DMS153 (cell line): ENCODE measurements at regions not wholly inside any gene's neighbourhood (a gene's known extent, or its start where the extent isn't known, plus 50 kb on each side); places are given as distances from the start of the nearest gene placed in this dataset.
A peak's percentile ranks its signal among the peaks of the same experiment; 100 is the strongest.
"Not testable (repeated sequence)": the region's sequence is repeated elsewhere in the genome, so short reads cannot be mapped to it uniquely, and the experiment has no call there.

ENCODE experiments used
- DNase-seq: peaks from one replicate; lab custom pipeline; 2025; lab: John Stamatoyannopoulos, UW

GRCh38 chr1:102661481-102661880 is 446.8 kb downstream of the COL11A1 start:
- no peak for DNase-seq

DNA sequence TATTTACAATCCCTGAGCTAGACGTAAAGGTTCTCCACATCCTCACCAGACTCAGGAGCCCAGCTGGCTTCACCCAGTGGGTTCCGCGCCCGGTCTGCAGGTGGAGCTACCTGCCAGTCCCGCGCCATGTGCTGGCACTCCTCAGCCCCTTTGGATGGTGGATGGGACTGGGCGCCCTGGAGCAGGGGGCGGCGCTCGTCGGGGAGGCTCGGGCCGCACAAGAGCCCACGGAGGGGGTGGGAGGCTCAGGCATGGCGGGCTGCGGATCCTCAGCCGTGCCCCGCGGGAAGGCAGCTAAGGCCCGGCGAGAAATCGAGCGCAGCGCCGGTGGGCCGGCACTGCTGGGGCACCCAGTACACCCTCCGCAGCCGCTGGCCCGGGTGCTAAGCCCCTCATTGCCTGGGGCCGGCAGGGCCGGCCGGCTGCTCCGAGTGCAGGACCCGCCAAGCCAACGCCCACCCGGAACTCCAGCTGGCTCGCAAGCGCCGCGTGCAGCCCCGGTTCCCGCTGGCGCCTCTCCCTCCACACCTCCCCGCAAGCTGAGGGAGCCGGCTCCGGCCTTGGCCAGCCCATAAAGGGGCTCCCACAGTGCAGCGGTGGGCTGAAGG is 448.3 kb downstream of the COL11A1 start:
- not testable (repeated sequence) for DNase-seq

- no peak for DNase-seq
Observed at GRCh38 chr1:102655034-102655433, 453.3 kb downstream of the COL11A1 start.

DNA sequence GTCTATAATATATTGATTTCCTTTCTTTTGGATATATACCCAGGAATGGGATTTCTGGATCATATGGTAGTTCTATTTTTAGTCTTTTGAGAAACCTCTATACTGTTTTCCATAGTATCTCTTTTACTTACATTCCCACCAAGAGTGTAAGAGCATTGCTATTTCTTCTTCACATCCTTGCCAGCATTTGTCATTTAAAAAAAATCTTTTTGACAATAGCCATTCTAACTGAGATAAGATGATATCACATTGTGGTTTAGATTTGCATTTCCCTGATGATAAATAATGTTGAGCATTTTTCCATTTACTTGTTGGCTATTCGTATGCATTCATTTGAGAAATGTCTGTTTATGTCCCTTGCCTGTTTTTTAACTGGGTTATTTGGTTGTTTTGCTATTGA is 467.4 kb downstream of the COL11A1 start:
- no peak for DNase-seq

DNA sequence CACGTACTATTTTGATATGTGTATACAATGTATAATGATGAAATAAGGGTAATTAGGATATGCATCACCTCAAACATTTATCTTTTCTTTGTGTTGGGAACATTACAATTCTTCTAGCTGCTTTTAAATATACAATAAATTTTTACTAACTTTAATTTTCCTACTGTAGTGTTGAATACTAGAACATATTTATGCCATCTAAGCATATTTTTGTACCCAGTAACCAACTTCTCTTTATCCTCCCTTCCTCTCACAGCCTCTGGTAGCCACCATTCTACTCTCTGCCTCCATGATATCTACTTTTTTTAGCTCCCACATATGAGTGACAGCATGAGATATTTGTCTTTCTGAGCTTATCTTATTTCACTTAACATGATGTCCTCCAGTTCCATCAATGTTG is 468.0 kb downstream of the COL11A1 start:
- no peak for DNase-seq

GRCh38 chr1:102631691-102632090 is 476.6 kb downstream of the COL11A1 start:
- DNase-seq: no peak

- no peak for DNase-seq
Observed at GRCh38 chr1:102630041-102630440, 478.3 kb downstream of the COL11A1 start.

GRCh38 chr1:102628109-102628613 is 480.2 kb downstream of the COL11A1 start:
- peak; percentile 64 for DNase-seq

- DNase-seq: no peak
Observed at GRCh38 chr1:102627145-102627544, 481.2 kb downstream of the COL11A1 start.

DNA sequence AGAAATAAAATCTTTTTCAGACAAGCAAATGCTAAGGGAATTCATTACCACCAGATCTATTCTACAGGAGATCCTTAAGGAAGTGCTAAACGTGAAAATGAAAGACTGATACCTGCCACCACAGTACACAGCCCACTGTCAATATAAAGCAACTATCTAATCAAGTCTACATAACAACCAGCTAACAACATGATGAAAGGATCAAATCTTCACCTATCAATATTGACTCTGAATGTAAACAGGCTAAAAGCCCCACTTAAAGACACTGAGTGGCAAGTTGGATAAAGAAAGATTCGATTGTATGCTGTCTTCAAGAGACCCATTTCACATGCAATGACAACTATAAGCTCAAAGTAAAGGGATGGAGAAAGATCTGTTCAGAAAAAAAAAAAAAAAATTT is 492.4 kb downstream of the COL11A1 start:
- DNase-seq: no peak

DNA sequence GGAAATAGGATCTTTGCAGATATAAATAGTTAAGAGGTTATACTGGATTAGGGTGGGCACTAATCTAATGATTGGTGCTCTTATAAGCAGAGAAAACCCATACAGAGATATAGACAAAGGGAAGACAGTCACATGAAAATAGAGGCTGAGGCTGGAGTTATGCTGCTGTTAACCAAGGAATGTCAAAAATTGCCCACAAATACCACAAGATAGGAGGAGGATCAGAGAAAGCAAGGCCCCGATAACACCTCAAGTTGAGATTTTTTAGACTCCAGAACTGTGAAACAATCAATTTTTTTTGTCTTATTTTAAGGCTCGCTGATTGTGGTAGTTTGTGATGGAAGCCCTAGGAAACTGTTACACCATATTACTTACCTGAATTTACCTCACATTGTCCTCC is 513.2 kb downstream of the COL11A1 start:
- no peak for DNase-seq

DNA sequence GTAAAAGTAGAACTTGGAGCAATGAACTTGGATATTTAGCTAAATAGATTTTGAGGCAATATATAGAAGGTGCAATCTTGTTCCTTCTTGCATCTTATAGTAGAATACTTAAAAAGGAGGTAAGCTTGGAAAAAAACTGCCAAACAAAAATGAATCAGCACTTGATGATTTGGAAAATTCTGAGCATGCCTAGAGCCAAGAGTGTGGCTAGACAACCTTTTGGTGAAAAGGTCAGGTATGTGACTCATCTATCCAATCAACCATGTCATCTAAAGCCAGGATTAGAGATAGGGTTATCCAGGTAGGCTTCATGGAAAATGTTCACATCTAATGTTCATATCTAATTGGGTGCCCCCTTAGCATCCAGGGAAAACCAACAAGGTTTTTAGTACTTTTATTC is 515.0 kb downstream of the COL11A1 start:
- no peak for DNase-seq

DNA sequence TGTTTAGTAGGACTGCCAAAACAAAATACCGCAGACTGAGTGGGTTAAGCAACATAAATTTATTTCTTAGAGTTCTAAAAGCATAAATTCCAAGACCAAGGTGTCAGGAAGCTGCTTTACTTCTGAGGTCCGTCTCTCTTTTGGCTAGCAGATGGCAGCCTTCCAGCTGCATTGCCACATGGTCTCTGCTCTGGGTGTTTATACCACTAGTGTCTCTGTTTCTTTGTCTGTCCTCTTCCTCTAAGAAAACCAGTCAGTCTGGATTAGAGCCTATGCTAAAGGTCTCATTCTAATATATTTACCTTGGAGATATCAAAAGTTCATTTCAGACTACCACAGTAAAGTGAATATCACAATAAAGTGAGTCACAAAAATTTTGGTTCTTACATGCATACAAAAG is 519.8 kb downstream of the COL11A1 start:
- no peak for DNase-seq

DNA sequence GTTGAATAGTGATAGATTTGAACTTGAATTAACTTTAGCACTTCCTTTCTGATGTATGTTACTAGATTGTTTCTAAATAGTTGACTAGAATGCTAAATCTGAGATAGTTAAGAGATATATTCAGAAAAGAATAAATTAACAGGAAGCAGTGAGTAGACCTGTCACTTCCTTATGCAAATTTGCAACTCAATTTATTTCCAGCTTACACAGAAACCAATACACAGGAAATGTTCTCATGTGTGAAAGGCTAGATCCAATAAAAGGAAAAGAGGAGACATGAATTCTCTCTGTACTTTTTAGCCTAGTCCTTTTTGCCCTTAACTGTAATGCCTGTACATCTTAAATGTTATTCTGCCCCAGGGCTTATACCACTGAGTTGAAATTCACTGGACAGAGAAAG is 522.3 kb downstream of the COL11A1 start:
- DNase-seq: no peak

GRCh38 chr1:102580806-102581205 is 527.5 kb downstream of the COL11A1 start:
- DNase-seq: no peak

- DNase-seq: no peak
Observed at GRCh38 chr1:102578804-102579203, 529.5 kb downstream of the COL11A1 start.

- DNase-seq: no peak
Observed at GRCh38 chr1:102572637-102573036, 535.7 kb downstream of the COL11A1 start.

GRCh38 chr1:102566182-102566581 is 542.1 kb downstream of the COL11A1 start:
- DNase-seq: no peak

DNA sequence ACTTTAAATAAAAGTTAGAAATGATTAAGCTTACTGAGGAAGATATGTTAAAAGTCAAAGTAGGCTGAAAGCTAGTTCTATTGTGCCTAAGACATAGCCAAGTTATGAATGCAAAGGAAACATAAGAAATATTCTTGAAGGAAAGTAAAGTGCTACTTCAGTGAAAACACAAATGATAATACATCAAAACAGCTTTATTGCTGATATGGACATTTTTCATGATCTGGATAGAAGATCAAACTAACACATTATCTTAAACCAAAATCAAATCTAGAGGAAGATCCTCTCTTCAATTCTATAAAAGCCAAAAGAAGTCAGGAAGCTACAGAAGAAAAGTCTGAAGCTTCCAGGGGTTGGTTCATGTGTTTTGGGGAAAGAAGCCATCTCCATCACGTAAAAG is 545.9 kb downstream of the COL11A1 start:
- no peak for DNase-seq

DNA sequence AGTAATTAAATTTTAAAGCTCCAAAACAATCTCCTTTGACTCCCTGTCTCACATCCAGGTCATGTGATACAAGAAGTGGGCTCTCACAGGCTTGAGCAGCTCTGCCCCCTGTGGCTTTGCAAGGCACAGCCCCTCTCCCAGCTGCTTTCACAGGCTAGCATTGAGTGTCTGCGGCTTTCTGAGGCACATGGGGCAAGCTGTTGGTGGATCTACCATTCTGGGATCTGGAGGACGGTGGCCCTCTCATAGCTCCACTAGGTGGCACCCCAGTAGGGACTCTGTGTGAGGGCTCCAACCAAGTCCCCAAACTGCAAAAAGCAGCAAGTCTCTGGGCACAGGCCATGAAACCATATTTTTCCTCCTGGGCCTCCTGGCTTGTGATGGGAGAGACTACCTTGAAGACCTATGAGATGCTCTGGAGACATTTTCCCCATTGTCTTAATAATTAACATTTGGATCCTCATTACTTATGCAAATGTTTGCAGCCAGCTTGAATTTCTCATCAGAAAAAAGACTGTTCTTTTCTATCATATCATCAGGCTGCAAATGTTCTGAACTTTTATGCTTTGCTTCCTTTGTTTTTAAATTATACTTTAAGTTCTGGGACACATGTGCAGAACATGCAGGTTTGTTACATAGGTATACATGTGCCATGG is 554.1 kb upstream of the OLFM3 start:
- DNase-seq: no peak

DNA sequence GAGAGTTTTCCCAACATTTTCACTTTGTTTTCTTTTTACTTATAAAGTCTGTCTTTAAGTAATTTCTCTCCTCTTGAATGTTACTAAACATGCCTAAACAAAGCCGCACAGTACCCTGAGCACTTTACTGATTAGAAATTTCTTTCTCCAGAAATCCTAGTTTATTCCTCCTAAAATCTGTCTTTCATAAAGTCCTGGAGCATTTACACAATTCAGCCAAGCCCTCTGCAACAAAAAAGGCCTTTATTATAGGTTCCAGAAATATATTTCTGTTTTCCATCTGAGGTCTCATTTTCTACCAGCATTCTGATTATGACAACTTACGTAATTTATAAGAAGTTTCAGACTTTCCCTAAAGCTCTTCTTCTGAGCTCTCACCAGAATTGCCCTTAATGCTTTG is 549.5 kb upstream of the OLFM3 start:
- DNase-seq: no peak

- DNase-seq: no peak
Observed at GRCh38 chr1:102535829-102536505, 539.2 kb upstream of the OLFM3 start.

DNA sequence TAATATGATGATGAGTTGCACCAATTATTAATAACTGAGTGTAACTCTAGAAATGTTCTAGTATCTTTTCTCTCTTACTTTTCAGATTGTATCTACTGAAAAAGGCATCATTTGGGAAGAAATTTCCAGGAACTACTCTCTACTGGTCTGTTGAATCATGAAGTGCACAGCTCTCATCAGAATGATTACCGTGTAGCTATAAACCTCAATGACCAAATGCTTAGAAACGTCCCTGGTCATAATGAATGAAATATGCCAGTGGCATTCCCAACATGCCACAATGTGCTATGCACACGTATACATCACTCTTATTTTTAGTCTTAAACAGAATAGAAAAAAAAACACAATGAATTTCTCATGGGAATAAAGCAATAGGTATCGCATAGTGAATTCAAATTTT is 534.3 kb upstream of the OLFM3 start:
- DNase-seq: no peak
